ENCODE measurements at regions not wholly inside any gene's neighbourhood (a gene's known extent, or its start where the extent isn't known, plus 50 kb on each side); places are given as distances from the start of the nearest gene placed in this dataset.

- Histone ChIP-seq H3K9ac (no peak overlapping the region), H3K9me2 (ENCODE audit: insufficient read depth) (no peaks in the 10 kb centered on the region; the same call in 1 of the 2 replicates), H3K79me2 (ENCODE audit: insufficient read depth) (no peaks in the 10 kb centered on the region), H3K4me3 (no peak overlapping the region), H4K20me1 (ENCODE audit: insufficient read depth) (no peaks in the 10 kb centered on the region), H3F3A (ENCODE audit: insufficient read depth) (peaks cover 14% of the 10 kb centered on the region), H2AFZ (0 out of 2 replicates have a peak overlapping the region, but pooled peaks have one; percentile 7), H3K27me3 (replicated peaks; ENCODE audit: insufficient read depth) (no peaks in the 10 kb centered on the region), H3K27ac (peak overlapping the region; percentile 17; the same call in 1 of the 2 replicates), H3K9me3 (ENCODE audit: low read depth) (peaks cover 3% of the 10 kb centered on the region), H3K4me1 (ENCODE audit: insufficient read depth) (peaks cover 12% of the 10 kb centered on the region), H3K36me3 (ENCODE audit: low read depth) (no peaks in the 10 kb centered on the region), H3K4me2 (ENCODE audit: unreplicated experiment) (no peak overlapping the region)
- DNase-seq: peak; percentile 50
- no peak for TF ChIP-seq EZH2phosphoT487 (IDR thresholded peaks at IDR 0.05; ENCODE audit: insufficient read depth, low read depth)
- no peak for TF ChIP-seq EZH2 (IDR thresholded peaks at IDR 0.05; ENCODE audit: insufficient read depth, poor library complexity, severe bottlenecking)
- in situ Hi-C loops (cut with MboI): no loop called here
Measured at GRCh38 chr6:140909156-140909555, 1223.6 kb upstream of the GJE1 start.

GRCh38 chr6:140908505-140908904, 1224.2 kb upstream of the GJE1 start:
- Histone ChIP-seq H3K4me1 (ENCODE audit: insufficient read depth) (peaks cover 12% of the 10 kb centered on the region), H3K4me3 (no peak overlapping the region), H3K27ac (no peak overlapping the region), H3K9me2 (ENCODE audit: insufficient read depth) (no peaks in the 10 kb centered on the region; the same call in 1 of the 2 replicates), H3K9me3 (ENCODE audit: low read depth) (no peaks in the 10 kb centered on the region), H3K27me3 (replicated peaks; ENCODE audit: insufficient read depth) (no peaks in the 10 kb centered on the region), H3K79me2 (ENCODE audit: insufficient read depth) (no peaks in the 10 kb centered on the region), H3F3A (ENCODE audit: insufficient read depth) (peaks cover 14% of the 10 kb centered on the region), H3K36me3 (ENCODE audit: low read depth) (no peaks in the 10 kb centered on the region), H3K4me2 (ENCODE audit: unreplicated experiment) (no peak overlapping the region), H4K20me1 (ENCODE audit: insufficient read depth) (no peaks in the 10 kb centered on the region), H2AFZ (no peak overlapping the region), H3K9ac (no peak overlapping the region)
- DNase-seq: no peak
- no peak for TF ChIP-seq EZH2phosphoT487 (IDR thresholded peaks at IDR 0.05; ENCODE audit: insufficient read depth, low read depth)
- TF ChIP-seq EZH2 (IDR thresholded peaks at IDR 0.05; ENCODE audit: insufficient read depth, poor library complexity, severe bottlenecking): no peak
- in situ Hi-C loops (cut with MboI): no loop called here

- no peaks in the 10 kb centered on the region for H3K27me3 ChIP-seq (replicated peaks; ENCODE audit: insufficient read depth)
- H3K9me3 ChIP-seq (ENCODE audit: low read depth): no peaks in the 10 kb centered on the region
- H3K4me2 ChIP-seq (ENCODE audit: unreplicated experiment): no peak overlapping the region
- no peak overlapping the region for H2AFZ ChIP-seq
- H3K79me2 ChIP-seq (ENCODE audit: insufficient read depth): no peaks in the 10 kb centered on the region
- DNase-seq: no peak
- no peak overlapping the region for H3K4me3 ChIP-seq
- WGBS, 2 experiments (ENCODE audit: low coverage in 1 of 2, low lambda C conversion rate in 2 of 2, missing lambda C conversion rate in 2 of 2): 95 to 96% methylated on average over 9 of the region's 9 CpGs
- peaks cover 14% of the 10 kb centered on the region for H3F3A ChIP-seq (ENCODE audit: insufficient read depth)
- H3K4me1 ChIP-seq (ENCODE audit: insufficient read depth): peaks cover 12% of the 10 kb centered on the region
- H3K27ac ChIP-seq: no peak overlapping the region
- in situ Hi-C loops (cut with MboI): no loop called here
- H4K20me1 ChIP-seq (ENCODE audit: insufficient read depth): no peaks in the 10 kb centered on the region
- no peak for TF ChIP-seq EZH2phosphoT487 (IDR thresholded peaks at IDR 0.05; ENCODE audit: insufficient read depth, low read depth)
- no peak for TF ChIP-seq EZH2 (IDR thresholded peaks at IDR 0.05; ENCODE audit: insufficient read depth, poor library complexity, severe bottlenecking)
- no peaks in the 10 kb centered on the region for H3K36me3 ChIP-seq (ENCODE audit: low read depth)
- no peaks in the 10 kb centered on the region; the same call in 1 of the 2 replicates for H3K9me2 ChIP-seq (ENCODE audit: insufficient read depth)
- no peak overlapping the region for H3K9ac ChIP-seq
Measured at GRCh38 chr6:140907235-140907634, 1225.5 kb upstream of the GJE1 start.

- no peak for DNase-seq
- H3K27me3 ChIP-seq (replicated peaks; ENCODE audit: insufficient read depth): no peaks in the 10 kb centered on the region
- H3K4me1 ChIP-seq (ENCODE audit: insufficient read depth): peaks cover 12% of the 10 kb centered on the region
- no peaks in the 10 kb centered on the region for H3K36me3 ChIP-seq (ENCODE audit: low read depth)
- in situ Hi-C loops (cut with MboI): no loop called here
- no peak overlapping the region for H3K4me3 ChIP-seq
- H3K79me2 ChIP-seq (ENCODE audit: insufficient read depth): no peaks in the 10 kb centered on the region
- H4K20me1 ChIP-seq (ENCODE audit: insufficient read depth): no peaks in the 10 kb centered on the region
- H3K9me2 ChIP-seq (ENCODE audit: insufficient read depth): no peaks in the 10 kb centered on the region; the same call in 1 of the 2 replicates
- peak overlapping the region; percentile 42; the same call in 1 of the 2 replicates for H2AFZ ChIP-seq
- TF ChIP-seq EZH2phosphoT487 (IDR thresholded peaks at IDR 0.05; ENCODE audit: insufficient read depth, low read depth): no peak
- no peak for TF ChIP-seq EZH2 (IDR thresholded peaks at IDR 0.05; ENCODE audit: insufficient read depth, poor library complexity, severe bottlenecking)
- no peak overlapping the region for H3K9ac ChIP-seq
- H3K4me2 ChIP-seq (ENCODE audit: unreplicated experiment): no peak overlapping the region
- H3K9me3 ChIP-seq (ENCODE audit: low read depth): peaks cover 7% of the 10 kb centered on the region
- H3K27ac ChIP-seq: no peak overlapping the region
- H3F3A ChIP-seq (ENCODE audit: insufficient read depth): peaks cover 14% of the 10 kb centered on the region
Measured at GRCh38 chr6:140905724-140906123, 1227.0 kb upstream of the GJE1 start.

GRCh38 chr6:140905050-140905449, 1227.7 kb upstream of the GJE1 start:
- Histone ChIP-seq H3K9me3 (ENCODE audit: low read depth) (peaks cover 7% of the 10 kb centered on the region), H2AFZ (no peak overlapping the region), H3K4me1 (ENCODE audit: insufficient read depth) (peaks cover 12% of the 10 kb centered on the region), H3K9ac (no peak overlapping the region), H4K20me1 (ENCODE audit: insufficient read depth) (no peaks in the 10 kb centered on the region), H3K27ac (no peak overlapping the region), H3F3A (ENCODE audit: insufficient read depth) (peaks cover 13% of the 10 kb centered on the region), H3K27me3 (replicated peaks; ENCODE audit: insufficient read depth) (no peaks in the 10 kb centered on the region), H3K4me3 (no peak overlapping the region), H3K4me2 (ENCODE audit: unreplicated experiment) (no peak overlapping the region), H3K36me3 (ENCODE audit: low read depth) (no peaks in the 10 kb centered on the region), H3K9me2 (ENCODE audit: insufficient read depth) (no peaks in the 10 kb centered on the region; the same call in 1 of the 2 replicates), H3K79me2 (ENCODE audit: insufficient read depth) (no peaks in the 10 kb centered on the region)
- TF ChIP-seq EZH2phosphoT487 (IDR thresholded peaks at IDR 0.05; ENCODE audit: insufficient read depth, low read depth) (no peak), EZH2 (IDR thresholded peaks at IDR 0.05; ENCODE audit: insufficient read depth, poor library complexity, severe bottlenecking) (no peak)
- no peak for DNase-seq
- in situ Hi-C loops (cut with MboI): no loop called here
- WGBS, 2 experiments (ENCODE audit: low coverage in 1 of 2, low lambda C conversion rate in 2 of 2, missing lambda C conversion rate in 2 of 2): 91 to 96% methylated on average over 1 of the region's 1 CpG

Data from GM23248 (cell line).